B cell (primary cell): ENCODE measurements at regions not wholly inside any gene's neighbourhood (a gene's known extent, or its start where the extent isn't known, plus 50 kb on each side); places are given as distances from the start of the nearest gene placed in this dataset.

Experiments used
- ATAC-seq: fragments of 200-7000 bp; cut with Tn5 transposase; one replicate; pipeline ENCODE4 v1.10.0; 2021; ENCODE audit warnings: low read depth, mild to moderate bottlenecking, moderate number of reproducible peaks, moderate library complexity
- CTCF ChIA-PET: fragments of 350-600 bp; sonication (Branson Sonifier 250); formaldehyde crosslinking; loops from one replicate; lab custom pipeline; 2021; ENCODE audit warnings: antibody characterized with exemption, inconsistent platforms; lab: Charles Lee
- POLR2A ChIA-PET: fragments of 350-600 bp; sonication (Branson Sonifier 250); formaldehyde crosslinking; loops from one replicate; lab custom pipeline; 2021; ENCODE audit warnings: antibody characterized with exemption; lab: Charles Lee
- DNase-seq: peaks from one replicate; pipeline ENCODE4 v3.0.0; 2013
- H2AFZ ChIP-seq: 2 replicates; pipeline ENCODE4 v1.6.1; 2012; ENCODE audit warnings: mild to moderate bottlenecking, low read depth, low read length; ENCODE audit not compliant: insufficient read depth, poor library complexity, severe bottlenecking
- H3K27ac ChIP-seq, 2 donors: 1 replicate in 1 of 2; 2 replicates in 1 of 2; pipeline ENCODE4 v1.5.1; 2012 to 2013; ENCODE audit warnings: low read length in 2 of 2, mild to moderate bottlenecking in 2 of 2, moderate library complexity in 1 of 2
- H3K27me3 ChIP-seq, 4 experiments: fragments of 200-600 bp in 1 of 4; sonication (generic) in 1 of 4; replicated peaks in 1 of 4; 1 replicate in 2 of 4; 2 replicates in 2 of 4; pipeline versions ENCODE4 v1.6.1 to v1.7.0; 2013 to 2016; ENCODE audit warnings: low read length in 3 of 4, mild to moderate bottlenecking in 2 of 4, mixed read lengths in 1 of 4, moderate library complexity in 1 of 4; ENCODE audit not compliant: insufficient read depth in 4 of 4, control insufficient read depth in 3 of 4; ENCODE audit errors: control extremely low read depth in 1 of 4
- H3K36me3 ChIP-seq, 2 experiments: replicated peaks in 1 of 2; 1 replicate in 1 of 2; 2 replicates in 1 of 2; pipeline versions ENCODE4 v1.6.1 to v1.7.1; 2013; ENCODE audit warnings: low read length in 1 of 2; ENCODE audit not compliant: insufficient read depth in 2 of 2, control insufficient read depth in 1 of 2; ENCODE audit errors: control extremely low read depth in 1 of 2, extremely low read depth in 1 of 2
- H3K4me1 ChIP-seq, 2 donors: fragments of 200-600 bp in 1 of 2; sonication (generic) in 1 of 2; 1 replicate in 1 of 2; 2 replicates in 1 of 2; pipeline versions ENCODE4 v1.5.1 to v1.6.1; 2013 to 2017; ENCODE audit warnings: low read length in 2 of 2; ENCODE audit not compliant: control insufficient read depth in 2 of 2, insufficient read depth in 2 of 2
- H3K4me2 ChIP-seq: replicated peaks from 2 replicates; pipeline ENCODE3; 2012; ENCODE audit warnings: mild to moderate bottlenecking, low read depth, low read length; ENCODE audit not compliant: poor library complexity, severe bottlenecking
- H3K4me3 ChIP-seq, 5 experiments: fragments of 200-600 bp in 1 of 5; sonication (generic) in 1 of 5; 1 replicate in 3 of 5; 2 replicates in 2 of 5; pipeline versions ENCODE4 v1.5.1 to v1.7.0; 2011 to 2016; ENCODE audit warnings: low read length in 4 of 5, mild to moderate bottlenecking in 4 of 5, low read depth in 2 of 5, control low read depth in 1 of 5, moderate library complexity in 1 of 5; ENCODE audit not compliant: insufficient read depth in 1 of 5; ENCODE audit errors: control extremely low read depth in 1 of 5, extremely low read depth in 1 of 5
- H3K79me2 ChIP-seq: fragments of 200-600 bp; sonication (generic); one replicate; pipeline ENCODE4 v1.6.0; 2016; ENCODE audit warnings: low read length; ENCODE audit not compliant: control insufficient read depth, insufficient read depth
- H3K9ac ChIP-seq: fragments of 200-600 bp; sonication (generic); 2 replicates; pipeline ENCODE4 v1.6.1; 2017; ENCODE audit warnings: mild to moderate bottlenecking, low read length, moderate library complexity
- H3K9me3 ChIP-seq, 3 donors: one replicate each; pipeline versions ENCODE4 v1.6.1 to v1.7.1; 2013; ENCODE audit warnings: low read length in 2 of 3; ENCODE audit not compliant: control insufficient read depth in 2 of 3, insufficient read depth in 1 of 3; ENCODE audit errors: control extremely low read depth in 1 of 3
- H4K20me1 ChIP-seq: 2 replicates; pipeline ENCODE4 v1.6.0; 2012; ENCODE audit warnings: mild to moderate bottlenecking, low read length; ENCODE audit not compliant: insufficient read depth, control insufficient read depth, poor library complexity, severe bottlenecking
- H3K27ac Mint-ChIP-seq: one replicate; pipeline ENCODE4 v1.8.0; 2021; ENCODE audit warnings: mixed read lengths
- H3K27me3 Mint-ChIP-seq: one replicate; pipeline ENCODE4 v1.8.0; 2021; ENCODE audit warnings: mixed read lengths
- H3K4me1 Mint-ChIP-seq: one replicate; pipeline ENCODE4 v1.8.0; 2021; ENCODE audit warnings: mixed read lengths
- H3K4me3 Mint-ChIP-seq: one replicate; pipeline ENCODE4 v1.8.0; 2021; ENCODE audit warnings: mixed read lengths
- H3K9me3 Mint-ChIP-seq: one replicate; pipeline ENCODE4 v1.8.0; 2022; ENCODE audit warnings: mixed read lengths; ENCODE audit not compliant: insufficient read depth
- EZH2 ChIP-seq: IDR thresholded peaks from 2 replicates; pipeline ENCODE4 v1.6.1; 2012; ENCODE audit warnings: borderline replicate concordance, low read depth, mild to moderate bottlenecking, moderate library complexity, low read length; ENCODE audit not compliant: insufficient read depth, poor library complexity, severe bottlenecking
- WGBS: methylation state at CpG from one replicate; pipeline ENCODE4 v1.1.5; 2013; ENCODE audit warnings: missing lambda C conversion rate; ENCODE audit not compliant: insufficient coverage; 5-methylcytosine and 5-hydroxymethylcytosine counted together
- intact Hi-C: fragments of 100-400 bp; cut with micrococcal nuclease; formaldehyde crosslinking; loops from one replicate; pipeline ENCODE4 v1.10.0; 2022
- TF ChIP-seq, protein P1 (sequence below): fragments of 200-600 bp; IDR thresholded peaks from one replicate; pipeline ENCODE4 v1.8.0; 2022; ENCODE audit warnings: antibody characterized with exemption, mild to moderate bottlenecking

DNA sequence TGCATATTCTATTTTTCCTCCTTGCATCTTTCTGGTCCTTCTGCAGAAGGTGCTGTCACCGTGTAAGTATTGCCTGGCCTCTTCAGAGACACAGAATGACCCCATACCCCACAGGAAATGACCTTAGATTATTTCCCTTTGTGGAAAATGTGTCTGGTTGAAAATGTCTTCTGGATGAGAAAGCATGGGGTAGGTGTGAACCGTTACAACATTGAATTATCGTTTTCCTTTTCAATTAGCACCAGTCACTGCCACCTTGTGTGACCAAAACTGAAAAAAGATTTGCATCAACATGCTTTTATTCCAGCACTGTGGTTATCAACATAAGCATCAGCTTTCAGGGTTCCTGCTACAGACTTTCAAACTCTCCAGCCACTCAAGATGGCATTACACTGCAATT, 58.0 kb upstream of the CELF2 start:
- Histone ChIP-seq H3K79me2 (no peaks in the 10 kb centered on the region), H2AFZ (no peak overlapping the region), H3K9ac (no peak overlapping the region), H3K27ac (no peak overlapping the region), H3K4me3 (no peak overlapping the region), H3K9me3 (no peaks in the 10 kb centered on the region), H3K4me2 (no peak overlapping the region), H3K4me1 (no peaks in the 10 kb centered on the region), H4K20me1 (no peaks in the 10 kb centered on the region), H3K27me3 (peaks cover 0 to 3% (median 1%) of the 10 kb centered on the region in 4 experiments), H3K36me3 (no peaks in the 10 kb centered on the region)
- Mint-ChIP-seq H3K27ac (no peak overlapping the region), H3K4me1 (no peaks in the 10 kb centered on the region), H3K4me3 (no peak overlapping the region), H3K27me3 (peaks cover 26% of the 10 kb centered on the region), H3K9me3 (no peaks in the 10 kb centered on the region)
- ChIA-PET CTCF (no interaction called here), POLR2A (no interaction called here)
- 59% methylated on average over 2 of the region's 3 CpGs for WGBS
- no peak for DNase-seq
- TF ChIP-seq, protein P1, sequence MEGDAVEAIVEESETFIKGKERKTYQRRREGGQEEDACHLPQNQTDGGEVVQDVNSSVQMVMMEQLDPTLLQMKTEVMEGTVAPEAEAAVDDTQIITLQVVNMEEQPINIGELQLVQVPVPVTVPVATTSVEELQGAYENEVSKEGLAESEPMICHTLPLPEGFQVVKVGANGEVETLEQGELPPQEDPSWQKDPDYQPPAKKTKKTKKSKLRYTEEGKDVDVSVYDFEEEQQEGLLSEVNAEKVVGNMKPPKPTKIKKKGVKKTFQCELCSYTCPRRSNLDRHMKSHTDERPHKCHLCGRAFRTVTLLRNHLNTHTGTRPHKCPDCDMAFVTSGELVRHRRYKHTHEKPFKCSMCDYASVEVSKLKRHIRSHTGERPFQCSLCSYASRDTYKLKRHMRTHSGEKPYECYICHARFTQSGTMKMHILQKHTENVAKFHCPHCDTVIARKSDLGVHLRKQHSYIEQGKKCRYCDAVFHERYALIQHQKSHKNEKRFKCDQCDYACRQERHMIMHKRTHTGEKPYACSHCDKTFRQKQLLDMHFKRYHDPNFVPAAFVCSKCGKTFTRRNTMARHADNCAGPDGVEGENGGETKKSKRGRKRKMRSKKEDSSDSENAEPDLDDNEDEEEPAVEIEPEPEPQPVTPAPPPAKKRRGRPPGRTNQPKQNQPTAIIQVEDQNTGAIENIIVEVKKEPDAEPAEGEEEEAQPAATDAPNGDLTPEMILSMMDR: no peak
- TF ChIP-seq EZH2: no peak
- ATAC-seq: no peak
- intact Hi-C loops: no loop called here

DNA sequence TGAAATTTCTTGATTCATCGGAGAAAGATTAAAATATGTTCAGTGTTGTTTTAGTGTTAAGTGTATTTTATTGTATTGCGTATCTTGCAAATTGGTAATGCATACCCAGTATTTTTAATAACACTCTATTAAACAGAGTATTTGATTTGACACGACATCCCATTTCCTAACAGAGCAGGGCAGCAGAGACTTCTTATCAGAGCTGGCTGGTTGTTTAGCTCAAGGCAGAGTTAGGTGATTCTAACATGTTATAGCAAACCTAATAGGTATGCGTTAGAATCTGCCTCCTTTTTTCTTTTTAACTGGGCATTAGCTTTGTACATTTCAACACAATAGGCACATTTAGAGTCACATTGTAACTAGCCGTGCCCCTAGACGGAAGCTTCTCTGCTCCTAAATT, 57.1 kb upstream of the CELF2 start:
- 100% methylated on average over 3 of the region's 6 CpGs for WGBS
- ChIA-PET CTCF (interaction anchor here (1.1 kb wide), 1 partner anchor 312 kb away, joined by 3 read pairs; no protein-coding TSS in a partner anchor), POLR2A (no interaction called here)
- H3K9ac ChIP-seq: no peak overlapping the region
- H3K79me2 ChIP-seq: no peaks in the 10 kb centered on the region
- no peak overlapping the region for H3K27ac ChIP-seq
- no peaks in the 10 kb centered on the region for H3K9me3 ChIP-seq
- H3K4me1 Mint-ChIP-seq: no peaks in the 10 kb centered on the region
- H3K9me3 Mint-ChIP-seq: no peaks in the 10 kb centered on the region
- H3K27ac Mint-ChIP-seq: no peak overlapping the region
- H3K36me3 ChIP-seq: no peaks in the 10 kb centered on the region
- ATAC-seq: no peak
- H3K27me3 ChIP-seq: peaks cover 0 to 3% (median 1%) of the 10 kb centered on the region in 4 experiments
- no peak for TF ChIP-seq EZH2
- TF ChIP-seq, protein P1: no peak
- H3K4me3 Mint-ChIP-seq: no peak overlapping the region
- H3K4me2 ChIP-seq: no peak overlapping the region
- no peak overlapping the region for H2AFZ ChIP-seq
- no peaks in the 10 kb centered on the region for H4K20me1 ChIP-seq
- no peak overlapping the region for H3K4me3 ChIP-seq
- peaks cover 26% of the 10 kb centered on the region for H3K27me3 Mint-ChIP-seq
- intact Hi-C loops: no loop called here
- no peak for DNase-seq
- H3K4me1 ChIP-seq: no peaks in the 10 kb centered on the region
